ENCODE measurements at regions not wholly inside any gene's neighbourhood (a gene's known extent, or its start where the extent isn't known, plus 50 kb on each side); places are given as distances from the start of the nearest gene placed in this dataset.

- Histone ChIP-seq H3K27ac (ENCODE audit: low read length) (no peak overlapping the region), H3K36me3 (ENCODE audit: insufficient read depth, low read length) (no peaks in the 10 kb centered on the region), H3K9me3 (ENCODE audit: insufficient read depth, low read length, severe bottlenecking) (no peaks in the 10 kb centered on the region), H3K4me2 (ENCODE audit: insufficient read depth, low read length) (no peak overlapping the region), H3K4me3 (ENCODE audit: low read depth in 1 of 2, low read length in 2 of 2) (no peak overlapping the region), H3K9ac (ENCODE audit: low read depth, low read length) (no peak overlapping the region), H3K79me2 (ENCODE audit: insufficient read depth, low read length) (no peaks in the 10 kb centered on the region), H2AFZ (ENCODE audit: low read depth, low read length) (no peak overlapping the region), H3K4me1 (ENCODE audit: insufficient read depth, low read length) (no peaks in the 10 kb centered on the region), H3K27me3 (ENCODE audit: insufficient read depth, low read length, poor library complexity) (no peaks in the 10 kb centered on the region), H4K20me1 (ENCODE audit: insufficient read depth, low read length) (no peaks in the 10 kb centered on the region)
- TF ChIP-seq CTCF (IDR thresholded peaks at IDR 0.05; ENCODE audit: borderline replicate concordance, extremely low read depth, low read length, poor library complexity, severe bottlenecking): no peak
- no peak for TF ChIP-seq EZH2 (IDR thresholded peaks at IDR 0.05; ENCODE audit: borderline replicate concordance, low read depth, low read length, severe bottlenecking)
- no peak for DNase-seq
- no peak for ATAC-seq (ENCODE audit: insufficient read depth, low read depth)
Measured at GRCh38 chr10:128811511-128811910, 655.5 kb upstream of the MGMT start.

- ATAC-seq (ENCODE audit: insufficient read depth, low read depth): no peak
- Histone ChIP-seq H3K79me2 (ENCODE audit: insufficient read depth, low read length) (no peaks in the 10 kb centered on the region), H4K20me1 (ENCODE audit: insufficient read depth, low read length) (no peaks in the 10 kb centered on the region), H3K27ac (ENCODE audit: low read length) (no peak overlapping the region), H3K4me2 (ENCODE audit: insufficient read depth, low read length) (no peak overlapping the region), H3K9ac (ENCODE audit: low read depth, low read length) (no peak overlapping the region), H3K27me3 (ENCODE audit: insufficient read depth, low read length, poor library complexity) (no peaks in the 10 kb centered on the region), H3K4me1 (ENCODE audit: insufficient read depth, low read length) (no peaks in the 10 kb centered on the region), H3K4me3 (ENCODE audit: low read depth in 1 of 2, low read length in 2 of 2) (no peak overlapping the region), H3K9me3 (ENCODE audit: insufficient read depth, low read length, severe bottlenecking) (no peaks in the 10 kb centered on the region), H2AFZ (ENCODE audit: low read depth, low read length) (no peak overlapping the region), H3K36me3 (ENCODE audit: insufficient read depth, low read length) (no peaks in the 10 kb centered on the region)
- no peak for TF ChIP-seq EZH2 (IDR thresholded peaks at IDR 0.05; ENCODE audit: borderline replicate concordance, low read depth, low read length, severe bottlenecking)
- TF ChIP-seq CTCF (IDR thresholded peaks at IDR 0.05; ENCODE audit: borderline replicate concordance, extremely low read depth, low read length, poor library complexity, severe bottlenecking): no peak
- no peak for DNase-seq
Measured at GRCh38 chr10:128812000-128812399, 655.0 kb upstream of the MGMT start.

GRCh38 chr10:128813574-128813973 lies 653.5 kb upstream of the MGMT start:
- no peak for DNase-seq
- H3K4me2 ChIP-seq (ENCODE audit: insufficient read depth, low read length): no peak overlapping the region
- H3K4me1 ChIP-seq (ENCODE audit: insufficient read depth, low read length): no peaks in the 10 kb centered on the region
- no peak for TF ChIP-seq EZH2 (IDR thresholded peaks at IDR 0.05; ENCODE audit: borderline replicate concordance, low read depth, low read length, severe bottlenecking)
- TF ChIP-seq CTCF (IDR thresholded peaks at IDR 0.05; ENCODE audit: borderline replicate concordance, extremely low read depth, low read length, poor library complexity, severe bottlenecking): no peak
- no peaks in the 10 kb centered on the region for H3K27me3 ChIP-seq (ENCODE audit: insufficient read depth, low read length, poor library complexity)
- no peak for ATAC-seq (ENCODE audit: insufficient read depth, low read depth)
- no peak overlapping the region for H3K9ac ChIP-seq (ENCODE audit: low read depth, low read length)
- no peaks in the 10 kb centered on the region for H3K36me3 ChIP-seq (ENCODE audit: insufficient read depth, low read length)
- no peaks in the 10 kb centered on the region for H3K9me3 ChIP-seq (ENCODE audit: insufficient read depth, low read length, severe bottlenecking)
- H2AFZ ChIP-seq (ENCODE audit: low read depth, low read length): no peak overlapping the region
- no peaks in the 10 kb centered on the region for H4K20me1 ChIP-seq (ENCODE audit: insufficient read depth, low read length)
- H3K79me2 ChIP-seq (ENCODE audit: insufficient read depth, low read length): no peaks in the 10 kb centered on the region
- H3K27ac ChIP-seq (ENCODE audit: low read length): no peak overlapping the region
- no peak overlapping the region for H3K4me3 ChIP-seq (ENCODE audit: low read depth in 1 of 2, low read length in 2 of 2)

GRCh38 chr10:128814024-128814423 lies 653.0 kb upstream of the MGMT start:
- H3K27ac ChIP-seq (ENCODE audit: low read length): no peak overlapping the region
- H3K27me3 ChIP-seq (ENCODE audit: insufficient read depth, low read length, poor library complexity): no peaks in the 10 kb centered on the region
- DNase-seq (no peak), ATAC-seq (ENCODE audit: insufficient read depth, low read depth) (no peak)
- no peaks in the 10 kb centered on the region for H3K36me3 ChIP-seq (ENCODE audit: insufficient read depth, low read length)
- H3K79me2 ChIP-seq (ENCODE audit: insufficient read depth, low read length): no peaks in the 10 kb centered on the region
- TF ChIP-seq EZH2 (IDR thresholded peaks at IDR 0.05; ENCODE audit: borderline replicate concordance, low read depth, low read length, severe bottlenecking): no peak
- TF ChIP-seq CTCF (IDR thresholded peaks at IDR 0.05; ENCODE audit: borderline replicate concordance, extremely low read depth, low read length, poor library complexity, severe bottlenecking): no peak
- no peak overlapping the region for H3K4me3 ChIP-seq (ENCODE audit: low read depth in 1 of 2, low read length in 2 of 2)
- no peaks in the 10 kb centered on the region for H4K20me1 ChIP-seq (ENCODE audit: insufficient read depth, low read length)
- H3K4me1 ChIP-seq (ENCODE audit: insufficient read depth, low read length): no peaks in the 10 kb centered on the region
- H3K9ac ChIP-seq (ENCODE audit: low read depth, low read length): no peak overlapping the region
- no peak overlapping the region for H2AFZ ChIP-seq (ENCODE audit: low read depth, low read length)
- H3K4me2 ChIP-seq (ENCODE audit: insufficient read depth, low read length): no peak overlapping the region
- no peaks in the 10 kb centered on the region for H3K9me3 ChIP-seq (ENCODE audit: insufficient read depth, low read length, severe bottlenecking)
